Kidney epithelial cell (primary cell): ENCODE measurements at regions not wholly inside any gene's neighbourhood (a gene's known extent, or its start where the extent isn't known, plus 50 kb on each side); places are given as distances from the start of the nearest gene placed in this dataset.
"Not testable (repeated sequence)": the region's sequence is repeated elsewhere in the genome, so short reads cannot be mapped to it uniquely, and the experiment has no call there.

Experiments
- DNase-seq: peaks from one replicate; pipeline ENCODE4 v3.0.0-alpha.2; 2010; ENCODE audit warnings: low read depth
- H3K27me3 ChIP-seq: 2 replicates; pipeline ENCODE4 v1.6.0; 2011; ENCODE audit warnings: low read length; ENCODE audit not compliant: control insufficient read depth, insufficient read depth
- H3K36me3 ChIP-seq: 2 replicates; pipeline ENCODE4 v1.5.1; 2011; ENCODE audit warnings: low read length; ENCODE audit not compliant: control insufficient read depth, insufficient read depth
- H3K4me3 ChIP-seq: 2 replicates; pipeline ENCODE4 v1.5.1; 2011; ENCODE audit warnings: low read depth, mild to moderate bottlenecking, control low read depth, low read length
- TF ChIP-seq, protein P1 (sequence below): IDR thresholded peaks from 2 replicates; pipeline ENCODE4 v1.5.1; 2011; ENCODE audit warnings: mild to moderate bottlenecking, moderate library complexity, low read length, control low read depth, inconsistent platforms; ENCODE audit not compliant: insufficient read depth, poor library complexity, severe bottlenecking

DNA sequence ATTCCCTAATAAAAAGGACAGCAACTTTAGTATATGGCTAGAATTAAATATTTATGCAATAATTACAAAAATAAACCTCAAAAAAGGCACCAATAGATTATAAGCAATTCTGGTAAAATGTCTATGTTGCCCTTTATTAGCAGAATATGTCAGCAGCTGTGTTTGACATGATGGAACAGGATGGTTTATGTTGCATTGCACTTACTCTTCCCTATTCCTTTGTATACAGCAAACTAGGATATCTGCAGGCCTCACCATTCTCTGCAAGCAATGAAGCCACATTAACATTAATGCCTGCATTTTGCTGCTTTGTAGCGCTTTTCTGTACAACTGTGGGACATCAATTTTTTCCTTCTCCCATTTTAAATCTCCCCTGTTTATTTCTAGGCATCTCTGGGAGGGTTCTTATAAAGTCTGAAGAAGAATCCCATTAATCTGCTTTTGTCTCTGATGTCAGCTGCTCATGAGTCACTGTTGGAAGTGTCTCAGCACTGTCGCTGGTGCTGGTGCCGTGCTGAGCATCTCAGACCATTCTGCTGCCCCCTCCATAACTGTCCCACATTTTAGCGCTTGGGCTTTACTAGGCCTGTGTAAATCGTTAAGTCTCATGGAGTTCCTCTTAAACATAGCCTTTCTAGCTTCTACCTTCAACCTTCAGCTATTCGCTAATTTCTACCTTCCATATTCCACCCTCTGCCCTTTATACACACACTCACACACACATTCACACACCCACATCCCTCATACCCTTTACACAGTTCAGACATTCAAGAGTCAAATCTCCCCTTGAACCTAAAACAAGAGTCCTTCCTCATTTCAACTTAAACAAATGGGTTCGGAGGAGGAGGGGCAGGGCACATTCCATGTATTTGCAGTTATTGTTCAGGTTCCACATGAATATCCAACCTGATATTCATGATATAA is 64.4 kb upstream of the TRHDE start:
- DNase-seq = no peak
- Histone ChIP-seq H3K4me3 (no peak overlapping the region), H3K27me3 (no peaks in the 10 kb centered on the region), H3K36me3 (no peaks in the 10 kb centered on the region)
- TF ChIP-seq, protein P1, sequence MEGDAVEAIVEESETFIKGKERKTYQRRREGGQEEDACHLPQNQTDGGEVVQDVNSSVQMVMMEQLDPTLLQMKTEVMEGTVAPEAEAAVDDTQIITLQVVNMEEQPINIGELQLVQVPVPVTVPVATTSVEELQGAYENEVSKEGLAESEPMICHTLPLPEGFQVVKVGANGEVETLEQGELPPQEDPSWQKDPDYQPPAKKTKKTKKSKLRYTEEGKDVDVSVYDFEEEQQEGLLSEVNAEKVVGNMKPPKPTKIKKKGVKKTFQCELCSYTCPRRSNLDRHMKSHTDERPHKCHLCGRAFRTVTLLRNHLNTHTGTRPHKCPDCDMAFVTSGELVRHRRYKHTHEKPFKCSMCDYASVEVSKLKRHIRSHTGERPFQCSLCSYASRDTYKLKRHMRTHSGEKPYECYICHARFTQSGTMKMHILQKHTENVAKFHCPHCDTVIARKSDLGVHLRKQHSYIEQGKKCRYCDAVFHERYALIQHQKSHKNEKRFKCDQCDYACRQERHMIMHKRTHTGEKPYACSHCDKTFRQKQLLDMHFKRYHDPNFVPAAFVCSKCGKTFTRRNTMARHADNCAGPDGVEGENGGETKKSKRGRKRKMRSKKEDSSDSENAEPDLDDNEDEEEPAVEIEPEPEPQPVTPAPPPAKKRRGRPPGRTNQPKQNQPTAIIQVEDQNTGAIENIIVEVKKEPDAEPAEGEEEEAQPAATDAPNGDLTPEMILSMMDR = no peak

DNA sequence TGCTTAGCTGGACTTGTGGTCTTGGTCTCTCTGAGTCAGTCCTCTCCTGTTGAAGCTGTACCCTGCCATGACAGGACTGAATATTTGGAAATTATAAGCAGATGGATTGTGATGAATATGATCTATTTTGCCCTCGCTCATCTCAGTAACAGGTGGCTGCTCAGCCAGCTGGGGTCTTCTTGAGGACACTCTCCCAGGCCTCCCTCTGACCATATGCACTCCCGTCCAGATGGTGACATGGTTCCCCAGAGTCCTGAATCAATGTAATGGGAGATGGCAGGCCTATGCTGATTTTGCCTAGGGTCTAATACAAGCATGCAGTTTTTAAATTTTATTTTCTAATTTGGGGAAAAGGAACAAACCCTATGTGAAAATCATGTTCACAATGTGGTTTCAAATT is 63.1 kb upstream of the TRHDE start:
- Histone ChIP-seq H3K36me3 (no peaks in the 10 kb centered on the region), H3K4me3 (no peak overlapping the region), H3K27me3 (no peaks in the 10 kb centered on the region)
- DNase-seq = no peak
- TF ChIP-seq, protein P1 = no peak

DNA sequence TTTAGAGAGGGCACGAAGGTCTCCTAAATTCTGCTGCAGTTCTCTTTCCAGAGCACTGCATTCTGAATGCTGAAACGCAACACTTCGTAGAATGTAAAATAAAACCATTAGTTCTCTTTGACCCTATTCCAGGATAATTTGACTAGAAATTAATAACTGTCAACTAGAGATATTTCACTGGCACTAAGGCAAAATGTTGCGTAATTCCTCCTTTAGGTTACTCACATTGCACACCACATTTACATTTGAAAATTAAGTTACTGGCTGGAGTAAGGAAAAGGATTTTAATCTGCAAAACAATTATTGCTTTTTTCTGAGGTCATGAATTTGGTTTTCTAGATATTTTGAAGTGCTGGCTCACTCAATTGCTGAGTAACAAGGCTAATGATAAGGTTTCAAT is 58.0 kb upstream of the TRHDE start:
- Histone ChIP-seq H3K36me3 (no peaks in the 10 kb centered on the region), H3K4me3 (no peak overlapping the region), H3K27me3 (no peaks in the 10 kb centered on the region)
- TF ChIP-seq, protein P1 = no peak
- no peak for DNase-seq

DNA sequence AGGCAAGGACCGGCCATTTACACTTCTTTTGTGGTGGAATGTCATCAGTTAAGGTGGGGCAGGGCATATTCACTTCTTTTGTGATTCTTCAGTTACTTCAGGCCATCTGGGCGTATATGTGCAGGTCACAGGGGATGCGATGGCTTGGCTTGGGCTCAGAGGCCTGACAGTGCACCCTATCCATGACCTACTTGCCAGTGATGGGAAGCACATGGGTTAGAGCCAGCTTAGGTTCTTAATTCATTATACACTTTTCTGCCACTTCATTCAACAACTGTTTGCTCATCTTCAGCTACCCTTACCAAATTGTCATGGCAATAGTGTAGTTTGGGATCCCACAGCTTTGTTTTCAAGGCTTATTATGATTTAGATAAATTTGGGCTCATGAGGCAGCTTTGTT is 56.9 kb upstream of the TRHDE start:
- DNase-seq, H3K27me3 ChIP-seq, H3K36me3 ChIP-seq, H3K4me3 ChIP-seq: not testable (repeated sequence)

DNA sequence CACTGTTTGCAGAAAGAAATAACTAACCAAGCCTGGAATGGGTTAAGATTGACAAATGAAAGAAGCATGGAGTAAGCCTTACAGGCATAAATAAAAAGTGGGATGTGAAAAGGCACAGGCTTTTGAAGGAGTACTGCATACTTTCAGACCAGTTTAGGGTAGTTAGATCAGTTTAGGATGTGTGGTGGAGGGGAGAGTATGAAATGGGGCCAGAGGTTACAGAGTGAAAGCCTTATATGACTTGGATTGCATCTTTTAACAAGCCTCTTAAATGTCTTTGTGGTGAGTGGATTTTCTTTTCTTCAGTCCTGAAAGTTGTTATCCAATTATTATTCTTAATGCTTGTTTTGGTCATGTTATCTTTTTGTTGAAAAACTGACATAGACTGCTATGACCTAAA is 52.2 kb upstream of the TRHDE start:
- Histone ChIP-seq H3K36me3 (no peaks in the 10 kb centered on the region), H3K4me3 (no peak overlapping the region), H3K27me3 (no peaks in the 10 kb centered on the region)
- TF ChIP-seq, protein P1 = no peak
- no peak for DNase-seq
